AG10803 (cell line): ENCODE measurements at regions not wholly inside any gene's neighbourhood (a gene's known extent, or its start where the extent isn't known, plus 50 kb on each side); places are given as distances from the start of the nearest gene placed in this dataset.

Source experiments
- DNase-seq: peaks from one replicate; pipeline ENCODE4 v3.0.0; 2010; ENCODE audit warnings: low read depth
- H3K4me3 ChIP-seq: 2 replicates; pipeline ENCODE4 v1.5.1; 2011; ENCODE audit warnings: mild to moderate bottlenecking, low read length, control low read depth
- CTCF ChIP-seq: conservative IDR thresholded peaks from 2 replicates; pipeline ENCODE4 v1.5.1; 2011; ENCODE audit warnings: mild to moderate bottlenecking, low read length, control low read depth, inconsistent platforms

GRCh38 chr4:177093964-177094363, 215.7 kb upstream of the NEIL3 start:
- DNase-seq = no peak

DNA sequence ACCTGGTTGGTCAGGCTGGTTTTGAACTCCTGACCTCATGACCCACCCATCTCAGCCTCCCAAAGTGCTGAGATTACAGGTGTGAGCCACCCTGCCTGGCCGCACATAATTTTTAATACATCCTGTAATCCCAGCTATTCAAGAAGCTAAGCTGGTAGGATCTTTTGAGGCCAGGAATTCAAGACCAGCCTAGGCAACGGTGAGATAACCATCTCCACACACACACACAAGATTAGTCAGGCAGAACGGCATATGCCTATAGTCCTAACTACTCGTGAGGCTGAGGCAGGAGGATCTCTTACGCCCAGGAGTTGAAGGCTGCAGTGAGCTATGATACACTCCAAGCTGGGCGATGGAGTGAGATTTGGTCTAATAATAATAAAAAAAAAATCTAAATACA, 212.4 kb upstream of the NEIL3 start:
- no peak for TF ChIP-seq CTCF
- no peak for DNase-seq
- no peak overlapping the region for H3K4me3 ChIP-seq

More at GRCh38 chr4:177093964-177094363, 215.7 kb upstream of the NEIL3 start:
- TF ChIP-seq CTCF = no peak
- H3K4me3 ChIP-seq = no peak overlapping the region

- TF ChIP-seq CTCF = no peak
- DNase-seq = no peak
- no peak overlapping the region for H3K4me3 ChIP-seq
Observed at GRCh38 chr4:177099211-177099610, 210.5 kb upstream of the NEIL3 start.

DNA sequence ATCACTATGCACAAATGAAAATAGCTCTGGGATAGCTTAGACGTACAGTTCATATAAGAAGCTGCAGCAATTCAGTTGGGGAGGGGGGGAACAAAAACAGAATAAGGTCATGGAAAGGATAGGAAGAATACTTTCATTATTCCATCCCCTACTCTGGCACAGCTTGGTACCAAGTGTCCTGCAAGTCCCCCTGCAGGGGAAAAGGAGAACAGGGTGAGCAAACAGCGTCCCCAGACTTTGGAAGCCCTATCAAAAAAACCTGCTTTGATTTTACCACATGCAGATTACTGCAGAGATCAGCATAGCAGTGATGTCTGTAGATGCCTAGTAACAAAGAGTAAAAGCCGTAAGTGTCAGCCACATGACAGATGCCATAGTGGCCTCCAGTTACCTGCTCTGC, 209.4 kb upstream of the NEIL3 start:
- TF ChIP-seq CTCF = no peak
- DNase-seq = no peak

GRCh38 chr4:177103619-177104018, 206.1 kb upstream of the NEIL3 start:
- no peak for DNase-seq
- no peak for TF ChIP-seq CTCF
- no peak overlapping the region for H3K4me3 ChIP-seq

More for the DNA sequence above, 209.4 kb upstream of the NEIL3 start:
- H3K4me3 ChIP-seq = no peak overlapping the region

DNA sequence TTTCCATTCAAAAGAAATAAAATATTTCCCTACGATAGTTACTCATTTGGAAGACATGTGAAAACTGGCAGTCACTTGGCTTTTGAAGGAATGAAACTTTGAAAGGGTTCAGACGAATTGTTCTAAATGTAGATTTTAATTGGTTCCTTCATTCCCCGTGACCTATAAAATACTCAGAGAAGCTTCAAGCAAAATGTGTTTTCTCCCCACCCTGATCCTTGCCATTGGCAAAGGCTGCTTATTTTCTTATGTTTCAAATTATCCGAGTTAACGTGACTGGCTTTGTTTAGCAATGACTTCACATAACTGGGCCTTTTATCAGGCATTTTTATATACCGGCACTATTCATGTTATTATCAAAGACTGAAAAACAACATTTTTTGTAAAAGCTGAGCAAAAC, 204.1 kb upstream of the NEIL3 start:
- peak; percentile 78 for DNase-seq
- no peak for TF ChIP-seq CTCF
- H3K4me3 ChIP-seq = no peak overlapping the region

- no peak overlapping the region for H3K4me3 ChIP-seq
- DNase-seq = peak; percentile 77
- TF ChIP-seq CTCF = no peak
Observed at GRCh38 chr4:177107288-177107921, 202.3 kb upstream of the NEIL3 start.
